Hepatocyte (in vitro differentiated cells): ENCODE measurements at regions not wholly inside any gene's neighbourhood (a gene's known extent, or its start where the extent isn't known, plus 50 kb on each side); places are given as distances from the start of the nearest gene placed in this dataset.

ENCODE experiments used
- EZH2 ChIP-seq: fragments of 200-600 bp; sonication (generic); IDR thresholded peaks from 2 replicates; pipeline ENCODE4 v1.6.1; 2016; ENCODE audit warnings: antibody characterized with exemption, mild to moderate bottlenecking, borderline replicate concordance
- TF ChIP-seq, protein P1 (sequence below): fragments of 200-600 bp; sonication (generic); IDR thresholded peaks from 2 replicates; pipeline ENCODE4 v1.5.1; 2016; ENCODE audit warnings: antibody characterized with exemption, mild to moderate bottlenecking; ENCODE audit not compliant: poor library complexity

- TF ChIP-seq, protein P1, sequence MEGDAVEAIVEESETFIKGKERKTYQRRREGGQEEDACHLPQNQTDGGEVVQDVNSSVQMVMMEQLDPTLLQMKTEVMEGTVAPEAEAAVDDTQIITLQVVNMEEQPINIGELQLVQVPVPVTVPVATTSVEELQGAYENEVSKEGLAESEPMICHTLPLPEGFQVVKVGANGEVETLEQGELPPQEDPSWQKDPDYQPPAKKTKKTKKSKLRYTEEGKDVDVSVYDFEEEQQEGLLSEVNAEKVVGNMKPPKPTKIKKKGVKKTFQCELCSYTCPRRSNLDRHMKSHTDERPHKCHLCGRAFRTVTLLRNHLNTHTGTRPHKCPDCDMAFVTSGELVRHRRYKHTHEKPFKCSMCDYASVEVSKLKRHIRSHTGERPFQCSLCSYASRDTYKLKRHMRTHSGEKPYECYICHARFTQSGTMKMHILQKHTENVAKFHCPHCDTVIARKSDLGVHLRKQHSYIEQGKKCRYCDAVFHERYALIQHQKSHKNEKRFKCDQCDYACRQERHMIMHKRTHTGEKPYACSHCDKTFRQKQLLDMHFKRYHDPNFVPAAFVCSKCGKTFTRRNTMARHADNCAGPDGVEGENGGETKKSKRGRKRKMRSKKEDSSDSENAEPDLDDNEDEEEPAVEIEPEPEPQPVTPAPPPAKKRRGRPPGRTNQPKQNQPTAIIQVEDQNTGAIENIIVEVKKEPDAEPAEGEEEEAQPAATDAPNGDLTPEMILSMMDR, result no peak
- no peak for TF ChIP-seq EZH2
Measured at GRCh38 chr1:30597711-30598110, 125.7 kb downstream of the MATN1 start.
